ENCODE measurements at regions not wholly inside any gene's neighbourhood (a gene's known extent, or its start where the extent isn't known, plus 50 kb on each side); places are given as distances from the start of the nearest gene placed in this dataset.
A peak's percentile ranks its signal among the peaks of the same experiment; 100 is the strongest.

GRCh38 chr17:79215631-79216030 lies 141.0 kb downstream of the ENGASE start:
- no peak for DNase-seq

GRCh38 chr17:79214940-79215604 lies 140.4 kb downstream of the ENGASE start:
- peak; percentile 38 to 54 for DNase-seq

GRCh38 chr17:79214459-79214858 lies 139.8 kb downstream of the ENGASE start:
- DNase-seq, result peak in 1 of 2 experiments; percentile 45

- DNase-seq, result no peak
Observed at GRCh38 chr17:79213305-79213704, 138.7 kb downstream of the ENGASE start.

- DNase-seq, result no peak
Observed at GRCh38 chr17:79212149-79213087, 137.8 kb downstream of the ENGASE start.

GRCh38 chr17:79211061-79211770 lies 136.6 kb downstream of the ENGASE start:
- DNase-seq, result no peak

GRCh38 chr17:79210638-79211037 lies 136.0 kb downstream of the ENGASE start:
- DNase-seq, result no peak

GRCh38 chr17:79207960-79208359 lies 133.3 kb downstream of the ENGASE start:
- DNase-seq, result no peak

GRCh38 chr17:79205688-79206205 lies 131.1 kb downstream of the ENGASE start:
- DNase-seq, result no peak

GRCh38 chr17:79204261-79204660 lies 129.6 kb downstream of the ENGASE start:
- no peak for DNase-seq

GRCh38 chr17:79203657-79204056 lies 129.0 kb downstream of the ENGASE start:
- no peak for DNase-seq

GRCh38 chr17:79203016-79203415 lies 128.4 kb downstream of the ENGASE start:
- no peak for DNase-seq

- no peak for DNase-seq
Observed at GRCh38 chr17:79202480-79202879, 127.9 kb downstream of the ENGASE start.

GRCh38 chr17:79201536-79202227 lies 127.1 kb downstream of the ENGASE start:
- no peak for DNase-seq

GRCh38 chr17:79201119-79201518 lies 126.5 kb downstream of the ENGASE start:
- no peak for DNase-seq

- DNase-seq, result no peak
Observed at GRCh38 chr17:79196913-79197312, 122.3 kb downstream of the ENGASE start.

- no peak for DNase-seq
Observed at GRCh38 chr17:79192503-79193351, 118.1 kb downstream of the ENGASE start.

GRCh38 chr17:79191270-79191934 lies 116.8 kb downstream of the ENGASE start:
- DNase-seq, result no peak

- no peak for DNase-seq
Observed at GRCh38 chr17:79189305-79189704, 114.7 kb downstream of the ENGASE start.

GRCh38 chr17:79188685-79189084 lies 114.1 kb downstream of the ENGASE start:
- DNase-seq, result no peak

- DNase-seq, result peak in 1 of 2 experiments; percentile 15
Observed at GRCh38 chr17:79188048-79188447, 113.4 kb downstream of the ENGASE start.
